ENCODE measurements at regions not wholly inside any gene's neighbourhood (a gene's known extent, or its start where the extent isn't known, plus 50 kb on each side); places are given as distances from the start of the nearest gene placed in this dataset.
"Not testable (repeated sequence)": the region's sequence is repeated elsewhere in the genome, so short reads cannot be mapped to it uniquely, and the experiment has no call there.

DNA sequence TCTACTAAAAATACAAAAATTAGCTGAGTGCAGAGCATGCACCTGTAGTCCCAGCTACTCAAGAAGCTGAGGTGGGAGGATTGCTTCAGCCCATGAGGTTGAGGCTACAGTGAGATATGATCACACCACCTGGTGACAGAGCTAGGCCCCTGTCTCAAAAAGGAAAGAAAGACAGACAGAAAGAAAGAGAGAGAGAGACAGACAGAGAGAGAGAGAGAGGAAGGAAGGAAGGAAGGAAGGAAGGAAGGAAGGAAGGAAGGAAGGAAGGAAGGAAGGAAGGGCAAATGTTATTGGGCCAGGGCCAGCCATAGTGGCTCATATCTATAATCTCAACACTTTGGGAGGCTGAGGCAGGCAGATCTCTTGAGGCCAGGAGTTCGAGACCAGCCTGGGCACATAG is 134.3 kb upstream of the JARID2 start:
- not testable (repeated sequence) for TF ChIP-seq POLR2A (IDR thresholded peaks at IDR 0.05); POLR2AphosphoS5 (IDR thresholded peaks at IDR 0.05; ENCODE audit: insufficient read depth in 1 of 2, low read depth in 1 of 2)
- TF ChIP-seq, protein P1, sequence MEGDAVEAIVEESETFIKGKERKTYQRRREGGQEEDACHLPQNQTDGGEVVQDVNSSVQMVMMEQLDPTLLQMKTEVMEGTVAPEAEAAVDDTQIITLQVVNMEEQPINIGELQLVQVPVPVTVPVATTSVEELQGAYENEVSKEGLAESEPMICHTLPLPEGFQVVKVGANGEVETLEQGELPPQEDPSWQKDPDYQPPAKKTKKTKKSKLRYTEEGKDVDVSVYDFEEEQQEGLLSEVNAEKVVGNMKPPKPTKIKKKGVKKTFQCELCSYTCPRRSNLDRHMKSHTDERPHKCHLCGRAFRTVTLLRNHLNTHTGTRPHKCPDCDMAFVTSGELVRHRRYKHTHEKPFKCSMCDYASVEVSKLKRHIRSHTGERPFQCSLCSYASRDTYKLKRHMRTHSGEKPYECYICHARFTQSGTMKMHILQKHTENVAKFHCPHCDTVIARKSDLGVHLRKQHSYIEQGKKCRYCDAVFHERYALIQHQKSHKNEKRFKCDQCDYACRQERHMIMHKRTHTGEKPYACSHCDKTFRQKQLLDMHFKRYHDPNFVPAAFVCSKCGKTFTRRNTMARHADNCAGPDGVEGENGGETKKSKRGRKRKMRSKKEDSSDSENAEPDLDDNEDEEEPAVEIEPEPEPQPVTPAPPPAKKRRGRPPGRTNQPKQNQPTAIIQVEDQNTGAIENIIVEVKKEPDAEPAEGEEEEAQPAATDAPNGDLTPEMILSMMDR (IDR thresholded peaks at IDR 0.05), result not testable (repeated sequence)
